Forelimb muscle (tissue), 1 donor: ENCODE measurements at regions not wholly inside any gene's neighbourhood (a gene's known extent, or its start where the extent isn't known, plus 50 kb on each side); places are given as distances from the start of the nearest gene placed in this dataset.
A peak's percentile ranks its signal among the peaks of the same experiment; 100 is the strongest.

Source experiments
- DNase-seq: peaks from one replicate; pipeline ENCODE4 v3.0.0-alpha.2; 2013; ENCODE audit warnings: low read depth

DNA sequence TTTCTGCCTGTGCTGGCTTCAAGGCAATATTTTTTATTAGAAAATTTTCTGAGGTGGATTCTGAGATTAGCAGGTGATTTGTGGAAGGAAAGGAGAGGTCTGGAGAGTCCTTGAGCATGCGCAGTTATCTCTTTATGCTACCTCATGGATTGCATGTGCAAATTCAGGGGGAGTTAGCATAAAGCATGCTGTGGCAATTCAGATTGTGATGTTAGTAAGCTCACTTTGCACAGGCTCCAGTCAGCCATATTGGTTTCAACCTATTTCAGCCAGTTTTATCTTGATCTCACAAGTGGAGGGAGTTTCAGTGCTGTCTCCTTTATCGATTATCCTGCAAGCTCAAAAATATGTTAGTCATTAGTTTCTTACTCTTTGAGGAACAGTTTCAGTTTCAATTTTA is 2012.3 kb upstream of the PIK3C3 start:
- DNase-seq = no peak

DNA sequence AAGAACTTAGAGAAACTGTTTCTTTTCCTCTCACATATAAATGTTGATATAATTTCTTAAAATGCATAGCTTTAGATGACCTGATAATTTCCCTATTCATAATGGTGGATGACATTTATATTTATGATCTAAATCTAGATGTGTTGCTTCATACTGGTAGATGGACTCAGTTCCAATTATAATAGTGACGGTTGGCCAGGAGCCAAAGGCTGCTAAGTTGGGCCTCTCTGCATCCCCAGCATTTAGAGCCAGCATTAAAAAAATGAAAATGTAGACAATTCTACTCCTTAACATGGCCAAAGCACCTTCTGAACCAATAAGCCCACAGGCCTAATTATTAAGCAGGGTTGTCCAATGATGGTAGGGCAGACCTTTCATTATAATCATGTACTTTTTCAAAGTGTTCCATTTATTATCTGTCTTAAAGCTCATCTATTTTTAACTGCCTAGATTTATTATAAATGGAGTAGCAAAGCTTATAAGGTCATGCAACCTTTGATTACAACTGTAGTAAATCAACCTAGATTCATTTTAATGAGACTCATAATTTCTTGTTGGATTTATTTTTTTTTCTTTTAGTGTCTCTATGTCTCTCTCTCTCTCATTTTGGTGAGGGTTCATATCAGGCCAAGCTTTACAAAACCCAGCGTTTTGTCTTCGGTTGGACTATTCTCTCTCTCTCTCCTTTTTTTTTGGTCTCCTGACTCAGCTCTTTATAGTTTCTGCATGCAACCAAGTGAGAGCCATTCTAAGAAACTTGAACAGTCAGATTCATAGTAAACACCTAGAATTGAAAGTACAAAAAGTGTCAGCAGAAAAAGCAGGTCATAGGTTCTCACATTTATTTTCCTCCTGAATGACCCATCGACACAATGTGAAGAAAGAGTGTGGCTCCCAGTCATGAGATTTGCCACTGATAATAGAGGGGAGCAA is 2016.1 kb upstream of the PIK3C3 start:
- no peak for DNase-seq

DNA sequence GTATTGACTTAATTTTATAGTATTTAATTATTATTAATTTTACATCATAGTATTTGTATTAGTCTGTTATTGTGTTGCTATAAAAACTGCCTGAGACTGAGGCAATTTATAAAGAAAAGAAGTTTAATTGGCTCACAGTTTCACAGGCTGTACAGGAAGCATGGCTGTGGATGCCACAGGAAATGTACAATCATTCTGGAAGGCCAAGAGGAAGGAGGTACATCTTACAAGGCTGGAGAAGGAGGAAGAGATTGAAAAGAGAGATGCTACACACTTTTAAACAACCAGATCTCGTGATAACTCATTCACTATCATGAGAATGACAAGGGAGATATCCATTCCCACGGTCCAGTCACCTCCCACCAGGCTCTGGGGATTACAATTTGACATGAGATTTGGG is 2019.4 kb upstream of the PIK3C3 start:
- no peak for DNase-seq

DNA sequence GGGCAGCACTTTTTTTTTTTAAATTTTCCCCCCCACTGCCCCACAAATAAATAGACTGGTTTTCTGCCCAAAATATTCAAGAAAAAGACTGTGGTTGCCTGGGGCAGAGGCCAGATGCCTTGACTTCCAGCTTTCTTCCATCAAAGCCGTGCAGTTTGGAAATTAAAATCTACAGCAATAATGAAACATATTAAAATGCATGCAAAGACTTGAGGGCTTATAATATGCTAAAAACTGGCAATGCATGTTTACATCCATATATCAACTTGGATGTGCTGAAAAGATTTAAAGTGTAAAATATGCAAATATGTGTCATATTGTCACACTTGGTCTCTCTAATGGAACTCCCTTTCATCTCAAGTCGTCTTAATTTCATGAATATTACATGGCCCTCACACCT is 2036.2 kb upstream of the PIK3C3 start:
- no peak for DNase-seq

DNA sequence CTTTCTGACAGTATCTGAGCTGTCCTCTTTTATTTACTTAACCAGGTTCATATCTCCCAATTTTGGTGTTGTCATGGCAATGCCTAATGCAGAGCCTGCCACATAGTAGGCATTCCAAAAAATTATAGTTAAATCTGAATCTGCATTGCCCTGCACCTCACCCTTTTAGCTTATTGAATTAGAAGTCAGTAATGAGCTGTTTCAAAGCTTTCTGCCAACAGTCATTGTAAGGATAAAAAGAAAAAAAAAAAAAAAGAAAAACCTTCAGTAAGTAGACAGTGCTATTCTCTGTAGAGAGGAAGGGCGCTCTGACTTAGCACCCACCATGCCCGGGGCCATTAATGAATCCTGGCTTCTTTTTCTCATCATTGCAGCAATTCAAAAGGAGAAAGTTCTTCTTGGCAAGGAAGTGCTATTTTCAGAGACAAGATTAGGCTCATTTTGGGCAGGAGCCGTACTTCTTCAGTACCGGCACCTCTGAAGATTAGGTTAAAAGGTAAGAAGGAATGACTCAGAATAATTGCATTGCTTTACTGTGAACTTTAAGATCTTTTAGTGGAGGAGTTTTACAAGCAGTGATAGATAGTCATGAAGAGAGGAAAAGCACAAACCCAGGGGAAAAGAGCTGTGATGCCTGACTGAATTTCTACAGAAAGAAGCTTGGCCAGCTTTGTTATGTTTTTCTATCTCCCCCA is 2041.2 kb upstream of the PIK3C3 start:
- no peak for DNase-seq

DNA sequence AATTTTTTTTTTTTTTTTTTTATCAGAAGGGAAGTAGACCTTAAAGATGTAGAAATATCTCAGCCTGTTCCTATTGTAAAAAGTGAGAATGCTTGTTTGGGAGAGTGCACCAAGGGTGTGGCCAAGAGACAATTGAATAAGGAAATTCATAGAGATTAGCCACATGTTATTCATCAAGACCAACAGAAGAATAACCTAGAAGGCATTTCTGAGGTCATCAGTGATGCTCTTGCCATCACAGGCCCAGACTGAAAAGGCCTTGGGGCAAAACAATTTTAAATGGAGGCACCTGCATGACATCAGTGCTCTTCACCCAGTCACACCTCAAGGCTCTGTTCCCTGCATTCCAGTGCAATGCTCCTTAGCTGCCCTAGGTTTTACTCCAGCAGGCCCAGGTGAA is 2043.3 kb upstream of the PIK3C3 start:
- no peak for DNase-seq

DNA sequence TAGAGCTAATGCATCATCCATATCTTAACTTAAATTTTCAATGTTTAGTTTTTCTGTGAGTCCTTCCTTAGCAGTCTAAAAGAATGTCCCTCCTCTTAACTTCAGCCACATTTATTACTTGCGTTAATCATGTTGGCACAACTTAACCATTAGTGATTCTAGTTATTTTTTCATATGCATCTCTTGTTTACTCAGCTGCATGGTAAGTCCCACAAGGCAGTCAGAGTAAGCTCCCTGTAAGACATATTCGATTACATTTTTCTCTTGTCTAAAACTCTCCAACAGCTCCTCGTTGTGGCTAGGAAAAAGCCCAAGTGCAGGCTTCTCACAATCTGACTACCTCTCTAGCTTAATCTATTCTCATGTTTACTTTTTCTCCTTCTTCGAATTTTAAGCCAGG is 2045.3 kb upstream of the PIK3C3 start:
- DNase-seq = no peak

DNA sequence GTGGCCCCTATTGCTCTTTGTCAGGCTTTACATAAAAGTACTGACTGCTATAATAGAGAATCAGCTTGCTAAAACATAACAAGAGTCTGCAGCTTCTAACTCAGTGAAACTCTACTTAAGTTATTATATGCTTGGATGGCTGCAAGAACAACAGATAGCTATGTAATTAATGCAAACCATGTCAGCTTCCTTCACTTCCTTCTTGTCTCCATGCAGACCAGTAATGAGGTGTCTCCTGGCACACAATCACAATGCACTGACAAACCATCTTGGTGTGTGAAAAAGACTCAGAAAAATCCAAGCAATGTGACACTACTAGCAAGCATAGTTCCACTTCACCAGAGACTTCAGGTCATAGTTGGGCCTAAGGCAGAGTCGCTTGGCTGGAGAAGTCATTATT is 2068.9 kb upstream of the PIK3C3 start:
- DNase-seq = no peak

DNA sequence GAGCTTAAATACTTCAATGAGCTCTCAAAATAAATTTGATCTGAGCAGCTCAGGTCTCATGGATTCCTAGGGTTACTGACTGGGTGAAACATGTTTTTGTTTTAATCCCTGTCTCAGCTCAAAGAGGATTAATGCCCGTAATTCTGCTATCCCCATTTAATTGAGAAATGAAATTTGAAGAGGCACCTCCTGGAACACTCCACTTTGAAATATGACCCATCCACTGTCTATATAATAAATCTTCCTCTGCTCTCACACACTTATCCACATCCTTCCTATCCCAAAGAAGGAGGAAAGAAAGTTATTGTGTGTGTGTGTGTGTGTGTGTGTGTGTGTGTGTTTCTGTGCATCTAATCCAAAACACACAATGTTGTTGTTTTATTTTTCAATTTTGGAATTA is 2082.4 kb upstream of the PIK3C3 start:
- DNase-seq = no peak

DNA sequence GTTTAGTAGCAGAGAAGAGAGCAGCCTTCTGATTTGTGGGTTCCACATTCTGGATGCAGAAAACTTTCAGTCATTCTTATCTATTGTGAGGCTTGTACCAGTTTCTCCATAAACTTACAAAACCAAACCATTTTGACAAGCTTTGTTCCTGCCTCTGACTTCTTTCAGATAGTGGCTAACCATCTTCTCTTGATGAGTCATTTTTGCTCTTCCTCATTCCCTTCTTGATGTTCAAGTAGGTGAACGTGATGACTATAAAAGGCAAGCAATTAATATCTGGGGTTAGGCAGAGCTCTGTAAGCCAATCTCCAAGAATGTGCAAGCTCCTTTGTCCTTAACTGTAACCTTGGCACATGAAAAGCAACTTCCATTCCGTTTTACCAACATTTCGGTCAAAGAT is 2083.1 kb upstream of the PIK3C3 start:
- no peak for DNase-seq

DNA sequence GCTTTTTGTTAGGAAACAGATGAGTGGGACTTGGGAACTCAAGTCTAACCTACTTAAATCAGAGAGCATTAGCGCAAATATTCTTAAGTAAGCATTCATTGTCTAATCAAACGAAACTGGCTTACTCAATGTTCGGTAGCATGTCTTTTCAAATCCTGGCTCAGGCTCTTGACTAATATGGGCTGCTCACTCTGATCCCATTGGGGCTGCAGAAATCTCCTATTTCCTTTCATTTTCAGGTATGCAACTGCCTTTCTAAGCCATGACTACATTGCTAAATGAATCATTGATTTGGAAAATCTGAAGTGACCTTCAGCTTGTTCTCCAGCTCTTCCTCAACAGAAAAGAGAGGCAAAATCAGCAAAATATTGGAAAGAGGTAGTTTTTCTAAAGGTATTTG is 2084.4 kb upstream of the PIK3C3 start:
- DNase-seq = no peak

DNA sequence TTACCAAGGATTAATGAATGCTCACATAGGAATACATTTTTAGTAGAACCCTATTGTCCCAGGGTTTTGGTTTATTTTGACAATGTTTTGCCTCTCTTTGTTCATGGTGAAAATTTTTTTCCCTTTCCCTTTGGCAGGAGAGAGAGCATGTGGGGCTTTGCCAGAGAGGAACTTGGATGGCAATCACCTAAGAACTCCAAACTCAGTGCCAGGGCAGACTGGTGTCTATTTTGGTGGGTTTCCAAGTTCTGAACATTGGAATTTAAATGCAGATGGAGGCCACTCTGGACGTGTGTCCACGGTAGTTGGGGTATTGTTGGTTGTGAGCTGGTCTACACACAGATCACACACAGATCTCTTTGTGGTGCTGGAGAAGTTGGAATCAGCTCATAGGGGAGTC is 2091.1 kb upstream of the PIK3C3 start:
- no peak for DNase-seq

DNA sequence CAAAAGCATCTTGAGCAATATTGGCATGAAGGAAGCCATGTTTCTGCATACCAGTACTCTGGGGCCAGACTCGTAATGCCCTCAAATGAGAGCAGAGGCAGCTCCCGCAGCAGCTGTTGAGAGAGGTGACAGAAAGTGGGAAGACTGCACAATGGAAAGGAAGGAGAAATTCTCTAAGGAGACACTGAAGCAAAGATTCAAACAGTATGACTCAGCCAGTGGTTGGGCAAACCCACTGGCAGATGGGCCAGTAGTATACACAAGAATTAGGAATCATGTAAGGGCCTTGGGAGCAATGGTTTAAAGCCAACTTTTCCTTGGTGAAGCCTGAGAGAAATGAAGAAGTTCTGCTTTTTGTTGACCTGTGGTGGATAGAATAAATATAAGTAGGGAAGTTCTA is 2092.7 kb upstream of the PIK3C3 start:
- no peak for DNase-seq

DNA sequence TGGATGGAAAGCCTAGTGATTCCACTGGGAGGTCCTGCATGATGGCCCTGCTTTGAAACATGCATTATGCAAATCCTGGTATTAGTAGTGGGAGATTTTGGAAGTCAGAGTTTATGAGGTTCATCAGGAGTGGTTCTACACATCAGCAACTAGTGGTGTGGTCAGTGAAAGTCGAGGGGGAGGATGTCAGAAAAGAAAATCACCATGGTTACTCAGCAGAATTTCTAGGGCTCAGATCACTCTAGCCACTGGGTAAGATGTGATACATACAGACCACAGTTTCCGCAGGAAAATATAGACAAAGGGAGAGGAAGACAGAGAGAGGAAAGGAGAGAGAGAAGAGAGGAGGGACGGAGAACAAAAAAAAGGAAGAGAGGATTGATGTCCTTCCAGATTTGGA is 2100.7 kb upstream of the PIK3C3 start:
- DNase-seq = no peak

DNA sequence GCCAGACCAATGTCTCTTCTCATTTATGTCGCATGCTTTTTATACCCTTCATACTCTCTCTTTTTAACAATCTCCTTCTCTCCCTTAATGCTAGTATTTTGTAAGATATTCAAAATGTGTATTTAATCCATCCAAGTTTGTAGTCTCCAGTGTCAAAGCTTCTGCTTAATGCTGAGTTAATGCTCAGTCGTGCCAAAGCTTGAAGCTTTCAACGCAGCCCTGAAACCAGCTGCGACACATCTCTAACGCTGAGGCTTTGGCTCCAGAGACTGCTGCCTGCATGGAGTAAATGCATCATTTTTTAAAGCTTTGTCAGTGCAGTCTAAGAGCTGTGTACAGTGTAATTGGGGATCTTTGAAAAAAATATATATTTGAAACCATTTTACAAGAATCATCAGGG is 2108.8 kb upstream of the PIK3C3 start:
- peak; percentile 83 for DNase-seq

DNA sequence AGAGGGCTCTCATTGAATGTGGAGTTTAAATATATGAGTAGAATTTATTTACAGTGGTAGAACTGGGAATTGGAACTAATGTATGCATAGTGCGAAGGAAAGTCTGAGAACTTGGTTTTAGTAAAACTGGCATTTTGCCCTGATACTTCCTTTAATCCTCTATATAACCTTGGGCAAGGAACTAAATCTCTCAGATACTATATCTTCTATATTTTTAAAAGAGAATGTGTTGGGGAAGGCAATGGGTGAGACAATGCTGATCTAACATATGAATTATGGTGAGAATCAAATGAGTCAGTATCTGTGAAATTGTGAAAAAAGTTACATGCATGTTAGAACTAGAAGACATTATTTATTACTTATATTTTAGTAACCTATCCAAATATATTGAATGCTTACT is 2109.4 kb upstream of the PIK3C3 start:
- no peak for DNase-seq

DNA sequence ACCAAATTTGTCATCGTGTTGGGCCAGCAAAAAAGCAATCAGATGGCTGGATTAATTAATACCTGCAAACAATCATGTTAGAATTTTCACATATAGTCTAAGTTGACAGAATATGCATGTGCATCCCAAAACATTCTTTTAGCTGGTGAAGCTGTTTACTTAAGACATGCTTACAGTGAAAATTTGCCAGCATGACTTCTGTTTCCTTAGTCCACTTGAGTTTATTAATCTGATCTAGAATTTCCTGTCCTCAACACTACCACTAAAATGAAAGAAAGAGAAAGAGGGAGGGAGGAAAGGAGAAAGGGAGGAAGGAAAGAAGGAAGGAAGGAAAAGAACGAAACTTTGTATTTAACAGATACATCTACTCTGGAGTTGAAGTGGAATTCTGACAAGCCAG is 2109.9 kb upstream of the PIK3C3 start:
- DNase-seq = no peak

DNA sequence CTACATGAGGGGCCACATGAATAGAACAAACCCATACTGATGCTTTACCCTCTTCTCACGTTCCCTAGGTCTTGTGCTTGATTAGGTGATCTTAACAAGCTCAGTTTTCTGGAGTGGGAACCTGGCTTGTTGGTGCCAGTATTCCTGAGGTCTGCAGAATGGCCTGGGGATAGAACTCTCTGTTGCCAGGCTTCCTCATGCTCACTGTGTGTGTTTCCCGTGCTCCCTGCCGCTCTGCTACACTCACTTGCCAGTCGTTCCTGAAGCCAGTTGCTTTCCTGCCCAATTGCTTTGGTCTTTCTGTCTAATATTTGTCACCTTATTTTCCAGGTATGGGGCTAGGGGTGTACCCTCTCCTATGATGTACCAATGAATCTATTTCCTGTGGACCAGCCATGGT is 2111.5 kb upstream of the PIK3C3 start:
- no peak for DNase-seq

DNA sequence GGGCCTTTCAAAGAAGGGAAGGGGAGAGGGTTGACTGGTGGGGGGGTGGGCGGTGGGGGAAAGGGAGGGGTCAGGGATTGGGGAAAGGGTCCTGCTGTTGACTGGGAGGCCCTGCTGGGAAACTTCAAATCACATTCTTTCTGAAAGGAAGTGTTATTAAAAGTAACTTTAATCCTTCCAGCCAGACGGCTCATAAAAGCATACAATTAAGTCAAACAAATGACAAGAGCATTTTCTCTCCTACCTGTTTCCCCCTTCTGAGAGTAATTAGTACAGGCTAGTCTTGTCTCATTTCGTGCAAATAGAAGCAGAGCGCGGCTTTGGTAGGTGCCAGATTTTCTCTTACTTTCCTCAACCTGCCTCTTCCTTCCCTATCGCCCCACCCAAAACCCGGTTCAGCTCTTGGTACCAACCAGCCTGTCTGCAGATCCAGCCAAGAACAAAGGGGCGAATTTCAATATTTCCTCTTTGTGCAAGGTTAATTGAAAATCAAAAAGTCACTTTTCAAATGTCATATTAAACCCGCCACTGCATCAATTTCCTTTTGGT is 2112.6 kb upstream of the PIK3C3 start:
- no peak for DNase-seq

DNA sequence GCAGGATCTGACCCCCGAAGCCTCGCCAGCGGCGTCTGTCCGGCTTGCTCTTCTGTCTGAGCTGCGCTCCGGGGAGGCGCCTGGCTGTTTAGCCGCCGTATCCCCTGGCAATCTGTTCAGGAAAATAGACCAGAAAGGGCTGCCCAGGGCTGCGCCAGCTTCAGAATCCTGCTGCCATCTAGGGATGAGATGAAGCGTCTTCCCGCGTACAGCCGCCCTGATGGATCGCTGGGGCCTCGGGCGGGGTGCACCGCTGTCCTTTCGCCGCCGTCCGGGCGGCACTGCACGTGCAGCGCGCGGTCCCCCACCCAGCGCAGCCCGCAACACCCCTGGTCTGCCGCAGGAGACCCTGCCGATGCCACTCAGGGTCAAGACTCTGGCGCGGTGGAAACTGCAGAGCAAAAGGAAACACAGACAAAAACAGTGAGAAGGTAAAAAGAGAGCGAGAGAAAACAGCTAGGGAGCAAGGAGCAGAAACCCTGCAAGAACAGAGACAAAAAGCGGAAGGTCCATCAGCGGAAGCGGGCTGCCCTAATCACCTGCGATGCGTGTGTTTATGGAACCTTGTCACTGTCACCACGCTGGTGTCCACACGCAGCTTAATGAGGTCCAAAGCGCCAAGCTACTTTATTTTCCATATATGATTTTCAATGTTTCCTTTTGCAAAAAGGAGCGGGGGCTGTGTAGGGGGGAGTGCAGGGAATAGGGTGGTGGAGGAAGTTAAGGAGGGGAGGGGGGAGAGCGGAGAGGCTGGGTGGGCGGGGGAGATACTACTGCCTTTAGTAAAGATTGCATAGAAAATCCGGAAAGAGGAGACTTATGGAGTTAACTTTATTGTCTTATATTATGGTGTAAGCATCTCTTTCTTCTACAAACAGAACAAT is 2113.3 kb upstream of the PIK3C3 start:
- DNase-seq = peak; percentile 22

DNA sequence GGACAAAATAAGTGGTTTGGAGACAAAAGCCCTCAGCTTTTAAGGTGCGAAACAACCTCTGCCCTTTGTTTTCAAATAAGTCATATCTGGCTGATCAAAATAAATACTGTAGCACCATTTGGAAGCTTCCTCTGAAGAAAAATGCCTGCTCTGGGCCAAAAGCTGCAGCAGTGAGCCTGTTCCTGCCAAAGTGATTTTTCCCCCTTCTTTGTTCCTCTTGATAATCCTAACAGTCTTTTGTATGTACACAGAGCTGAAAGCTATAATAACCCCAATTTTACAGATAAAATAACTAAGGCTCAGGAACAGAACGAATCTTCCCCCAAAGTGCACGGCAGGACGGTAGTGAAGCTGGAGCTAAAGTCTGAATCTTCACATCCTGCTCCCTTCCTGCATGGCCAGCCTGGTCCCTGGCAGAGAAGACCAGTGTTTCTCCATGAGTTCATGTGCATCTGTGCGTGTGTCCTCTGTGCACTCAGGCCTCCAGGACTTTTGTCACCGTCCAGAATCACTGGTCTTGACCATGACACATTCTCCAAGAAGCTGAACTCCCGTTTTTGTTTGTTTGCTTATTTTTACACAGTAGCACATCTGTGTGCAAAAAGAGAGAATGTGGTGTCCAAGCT is 2114.1 kb upstream of the PIK3C3 start:
- peak; percentile 36 for DNase-seq

DNA sequence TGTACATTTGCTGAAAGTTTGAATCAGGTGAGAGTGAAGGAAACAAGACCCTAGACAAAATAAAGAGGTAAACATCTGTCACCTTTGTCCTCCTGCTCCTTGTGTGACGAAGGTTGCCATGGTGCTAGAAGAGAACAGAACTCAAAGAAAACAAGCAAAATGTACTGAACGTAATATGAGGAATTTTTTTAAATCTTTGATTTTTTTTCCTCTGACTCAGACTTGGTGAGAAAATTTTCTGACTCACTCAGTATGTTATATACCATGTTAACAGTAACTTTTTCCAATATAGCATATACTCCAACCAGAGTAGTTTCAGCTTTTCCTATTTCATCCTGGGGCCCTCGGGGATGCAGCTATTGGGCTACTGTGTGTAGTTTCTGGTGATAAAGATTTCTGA is 2114.6 kb upstream of the PIK3C3 start:
- peak; percentile 14 for DNase-seq
